Mucosa of descending colon (tissue), 3 donors: ENCODE measurements at regions not wholly inside any gene's neighbourhood (a gene's known extent, or its start where the extent isn't known, plus 50 kb on each side); places are given as distances from the start of the nearest gene placed in this dataset.

Source experiments
- ATAC-seq: fragments of 200-7000 bp; cut with Tn5 transposase; one replicate; pipeline ENCODE4 v1.9.1; 2020; ENCODE audit warnings: mild to moderate bottlenecking, moderate library complexity
- DNase-seq, 3 donors: peaks; one replicate each; pipeline ENCODE4 v3.0.0-alpha.2; 2020
- H3K36me3 ChIP-seq: fragments of 200-600 bp; one replicate; pipeline ENCODE4 v1.8.0; 2021; ENCODE audit warnings: low read depth, mild to moderate bottlenecking
- H3K4me1 ChIP-seq: fragments of 200-600 bp; one replicate; pipeline ENCODE4 v1.8.0; 2021; ENCODE audit warnings: low read depth, mild to moderate bottlenecking
- H3K4me3 ChIP-seq: fragments of 200-600 bp; one replicate; pipeline ENCODE4 v1.8.0; 2021; ENCODE audit warnings: mild to moderate bottlenecking
- H3K9me3 ChIP-seq: fragments of 200-600 bp; one replicate; pipeline ENCODE4 v1.8.0; 2021; ENCODE audit warnings: mild to moderate bottlenecking
- CTCF ChIP-seq: fragments of 200-600 bp; IDR thresholded peaks from one replicate; pipeline ENCODE4 v1.8.0; 2022; ENCODE audit warnings: antibody characterized with exemption, mild to moderate bottlenecking
- intact Hi-C, 2 donors: fragments of 100-400 bp; cut with DNase I in 1 of 2; cut with micrococcal nuclease in 1 of 2; formaldehyde crosslinking; loops; one replicate each; pipeline versions ENCODE4 v1.11.0 to v1.11.1; 2022; cut with DNase I, micrococcal nuclease
- donor health status: DM: no; HTN: no; CAD: no; lungs with moderate emphysema.
- donor health status: DM: no; HTN: no; CAD: no.
- donor health status: DM: no; HTN: yes; CAD: no.

- Histone ChIP-seq H3K36me3 (no peaks in the 10 kb centered on the region), H3K4me1 (no peaks in the 10 kb centered on the region), H3K4me3 (no peak overlapping the region), H3K9me3 (no peaks in the 10 kb centered on the region)
- DNase-seq = no peak
- no peak for ATAC-seq
- no peak for TF ChIP-seq CTCF
- intact Hi-C loops = no loop called here
Observed at GRCh38 chr9:24488896-24489295, 56.8 kb downstream of the IZUMO3 start.

GRCh38 chr9:24487946-24488345 is 57.8 kb downstream of the IZUMO3 start:
- no peak overlapping the region for H3K4me3 ChIP-seq
- DNase-seq (no peak), ATAC-seq (no peak)
- no peaks in the 10 kb centered on the region for H3K36me3 ChIP-seq
- no peak for TF ChIP-seq CTCF
- no peaks in the 10 kb centered on the region for H3K9me3 ChIP-seq
- H3K4me1 ChIP-seq = no peaks in the 10 kb centered on the region
- intact Hi-C loops = no loop called here

DNA sequence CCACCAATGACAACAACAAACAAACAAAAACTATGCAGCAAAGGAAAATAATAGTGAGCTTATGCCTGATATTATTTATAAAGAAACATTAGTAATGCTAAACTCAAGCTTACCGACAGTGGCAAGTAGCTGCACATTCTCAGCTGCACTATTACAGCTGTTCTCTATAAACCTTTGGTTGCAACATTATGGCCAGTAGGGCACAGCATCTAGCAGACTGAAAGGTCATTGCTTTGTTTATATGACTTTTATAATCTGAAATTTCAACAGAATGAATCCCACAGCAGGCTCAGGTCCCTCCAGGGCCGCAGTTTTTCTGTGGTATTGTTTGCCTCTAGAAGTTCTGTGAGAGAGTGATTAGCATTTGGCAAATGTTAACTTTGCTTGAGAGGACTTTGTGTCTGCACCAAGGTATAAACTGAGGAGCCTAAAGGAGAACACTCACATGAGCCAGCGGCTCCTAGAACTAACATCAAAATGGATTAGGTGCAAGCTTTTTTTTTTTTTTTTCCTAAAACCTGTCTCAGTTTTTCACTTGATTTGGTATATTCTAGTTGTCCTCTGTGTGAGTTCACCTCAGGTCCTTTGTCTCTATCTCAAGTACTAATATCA is 58.3 kb downstream of the IZUMO3 start:
- DNase-seq = no peak
- ATAC-seq = no peak
- Histone ChIP-seq H3K4me1 (no peaks in the 10 kb centered on the region), H3K4me3 (no peak overlapping the region), H3K9me3 (no peaks in the 10 kb centered on the region), H3K36me3 (no peaks in the 10 kb centered on the region)
- intact Hi-C loops = no loop called here
- TF ChIP-seq CTCF = no peak

DNA sequence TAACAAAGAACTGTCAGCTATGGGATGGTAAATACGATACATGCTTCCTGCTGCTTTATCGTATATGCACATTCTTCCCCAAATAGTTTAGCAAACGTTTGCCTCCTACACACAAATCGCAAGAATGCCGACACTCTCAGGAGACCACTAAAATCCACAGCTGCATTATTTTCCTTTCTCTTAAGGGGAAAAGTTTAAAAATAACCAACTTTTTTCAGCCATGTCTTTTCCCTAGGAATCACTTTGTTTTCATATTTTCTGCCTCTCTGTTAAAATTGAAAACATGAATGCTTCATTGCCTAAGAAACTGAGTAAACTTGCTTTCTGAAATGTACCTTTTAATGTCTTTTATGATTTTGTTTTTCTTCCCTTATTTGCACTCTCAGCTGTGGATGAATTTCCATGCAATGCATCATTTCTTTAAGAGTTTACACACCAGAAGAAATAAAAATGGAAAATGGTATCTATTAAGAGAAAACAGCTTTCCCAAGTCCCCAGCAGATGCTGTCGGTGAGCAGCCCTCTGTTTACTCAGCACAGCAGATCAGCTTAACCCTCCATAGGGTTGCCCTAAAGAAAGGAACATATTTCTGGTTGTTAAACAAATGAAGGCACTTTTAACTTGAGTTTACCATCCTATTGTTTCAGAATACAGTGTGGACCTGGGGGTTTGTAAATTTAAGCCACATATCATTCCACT is 66.2 kb downstream of the IZUMO3 start:
- ATAC-seq (no peak), DNase-seq (no peak)
- intact Hi-C loops = no loop called here
- Histone ChIP-seq H3K9me3 (no peaks in the 10 kb centered on the region), H3K4me1 (no peaks in the 10 kb centered on the region), H3K36me3 (no peaks in the 10 kb centered on the region), H3K4me3 (no peak overlapping the region)
- no peak for TF ChIP-seq CTCF

- intact Hi-C loops = no loop called here
- TF ChIP-seq CTCF = no peak
- no peak overlapping the region for H3K4me3 ChIP-seq
- ATAC-seq (no peak), DNase-seq (no peak)
- no peaks in the 10 kb centered on the region for H3K4me1 ChIP-seq
- no peaks in the 10 kb centered on the region for H3K36me3 ChIP-seq
- no peaks in the 10 kb centered on the region for H3K9me3 ChIP-seq
Observed at GRCh38 chr9:24464319-24464951, 81.3 kb downstream of the IZUMO3 start.
